Nephron (organoid): ENCODE measurements at regions not wholly inside any gene's neighbourhood (a gene's known extent, or its start where the extent isn't known, plus 50 kb on each side); places are given as distances from the start of the nearest gene placed in this dataset.

ENCODE experiments used
- H3K27ac Mint-ChIP-seq, 3 experiments: 2 replicates each; pipeline ENCODE4 v1.8.0; 2020; ENCODE audit warnings: mixed read lengths in 3 of 3, mild to moderate bottlenecking in 2 of 3, moderate library complexity in 1 of 3
- H3K27me3 Mint-ChIP-seq: 2 replicates; pipeline ENCODE4 v1.8.0; 2021; ENCODE audit warnings: low read depth, mild to moderate bottlenecking, moderate library complexity, mixed read lengths
- H3K36me3 Mint-ChIP-seq: 2 replicates; pipeline ENCODE4 v1.8.0; 2020; ENCODE audit warnings: low read depth, mixed read lengths
- H3K4me1 Mint-ChIP-seq: 2 replicates; pipeline ENCODE4 v1.8.0; 2020; ENCODE audit warnings: mixed read lengths
- H3K4me3 Mint-ChIP-seq, 3 experiments: 2 replicates each; pipeline ENCODE4 v1.8.0; 2020; ENCODE audit warnings: mild to moderate bottlenecking in 3 of 3, mixed read lengths in 3 of 3, moderate library complexity in 2 of 3
- H3K9me3 Mint-ChIP-seq: 2 replicates; pipeline ENCODE4 v1.8.0; 2020; ENCODE audit warnings: mixed read lengths
- TF ChIP-seq, protein P1 (sequence below), 3 experiments: fragments of 200-600 bp; sonication (generic); IDR thresholded peaks; one replicate each; pipeline ENCODE4 v1.5.0; 2021; ENCODE audit warnings: antibody characterized with exemption in 3 of 3; ENCODE audit not compliant: unreplicated experiment in 3 of 3

DNA sequence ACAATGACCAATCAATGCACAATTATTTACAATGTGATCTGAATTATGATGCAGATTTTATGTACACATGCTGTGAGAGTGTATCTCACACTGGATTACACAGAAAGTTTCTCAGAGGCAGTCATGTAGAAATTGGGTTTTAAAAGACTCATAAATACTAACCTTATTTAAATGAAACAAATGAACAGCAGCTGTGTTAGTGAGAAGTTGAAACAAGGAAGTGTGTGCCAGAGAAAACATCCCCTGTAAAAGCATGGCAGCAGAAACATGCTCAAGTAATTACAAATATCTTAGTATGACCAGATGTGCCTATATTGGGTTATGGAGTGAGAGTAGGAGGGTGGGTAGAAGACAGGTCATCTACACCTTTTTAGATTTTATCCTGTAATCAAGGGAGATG lies 723.7 kb downstream of the C12orf50 start:
- no peak overlapping the region for H3K4me3 Mint-ChIP-seq
- H3K27me3 Mint-ChIP-seq = no peaks in the 10 kb centered on the region
- TF ChIP-seq, protein P1, sequence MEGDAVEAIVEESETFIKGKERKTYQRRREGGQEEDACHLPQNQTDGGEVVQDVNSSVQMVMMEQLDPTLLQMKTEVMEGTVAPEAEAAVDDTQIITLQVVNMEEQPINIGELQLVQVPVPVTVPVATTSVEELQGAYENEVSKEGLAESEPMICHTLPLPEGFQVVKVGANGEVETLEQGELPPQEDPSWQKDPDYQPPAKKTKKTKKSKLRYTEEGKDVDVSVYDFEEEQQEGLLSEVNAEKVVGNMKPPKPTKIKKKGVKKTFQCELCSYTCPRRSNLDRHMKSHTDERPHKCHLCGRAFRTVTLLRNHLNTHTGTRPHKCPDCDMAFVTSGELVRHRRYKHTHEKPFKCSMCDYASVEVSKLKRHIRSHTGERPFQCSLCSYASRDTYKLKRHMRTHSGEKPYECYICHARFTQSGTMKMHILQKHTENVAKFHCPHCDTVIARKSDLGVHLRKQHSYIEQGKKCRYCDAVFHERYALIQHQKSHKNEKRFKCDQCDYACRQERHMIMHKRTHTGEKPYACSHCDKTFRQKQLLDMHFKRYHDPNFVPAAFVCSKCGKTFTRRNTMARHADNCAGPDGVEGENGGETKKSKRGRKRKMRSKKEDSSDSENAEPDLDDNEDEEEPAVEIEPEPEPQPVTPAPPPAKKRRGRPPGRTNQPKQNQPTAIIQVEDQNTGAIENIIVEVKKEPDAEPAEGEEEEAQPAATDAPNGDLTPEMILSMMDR (IDR thresholded peaks at IDR 0.05; ENCODE audit: unreplicated experiment in 3 of 3) = no peak
- H3K9me3 Mint-ChIP-seq = no peaks in the 10 kb centered on the region
- H3K36me3 Mint-ChIP-seq = no peaks in the 10 kb centered on the region
- H3K27ac Mint-ChIP-seq = peak overlapping the region in 2 of 3 experiments; percentile 6 to 45
- H3K4me1 Mint-ChIP-seq = peaks cover 6% of the 10 kb centered on the region

DNA sequence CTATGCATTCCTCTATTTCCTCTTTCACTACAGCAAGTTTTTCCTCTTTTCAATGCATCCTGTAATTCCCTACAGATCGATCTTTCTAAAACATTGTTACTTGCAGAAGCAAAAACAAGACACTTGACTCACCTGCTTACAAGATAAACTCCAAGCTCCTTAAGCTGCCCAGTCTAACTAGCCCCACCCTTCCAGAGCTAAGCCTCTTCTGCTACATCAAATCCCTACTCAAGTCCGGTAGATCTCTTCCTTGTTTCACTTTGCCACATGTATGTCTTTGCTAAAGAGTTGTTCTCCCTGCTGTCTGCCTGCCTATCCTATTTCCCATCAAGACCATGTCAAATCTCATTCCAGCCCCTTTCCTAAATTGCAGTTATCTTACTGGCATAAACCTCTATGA lies 724.8 kb downstream of the C12orf50 start:
- TF ChIP-seq, protein P1 (IDR thresholded peaks at IDR 0.05; ENCODE audit: unreplicated experiment in 3 of 3) = no peak
- H3K4me3 Mint-ChIP-seq = no peak overlapping the region
- H3K36me3 Mint-ChIP-seq = no peaks in the 10 kb centered on the region
- H3K4me1 Mint-ChIP-seq = peaks cover 10% of the 10 kb centered on the region
- no peaks in the 10 kb centered on the region for H3K9me3 Mint-ChIP-seq
- H3K27me3 Mint-ChIP-seq = no peaks in the 10 kb centered on the region
- no peak overlapping the region for H3K27ac Mint-ChIP-seq

DNA sequence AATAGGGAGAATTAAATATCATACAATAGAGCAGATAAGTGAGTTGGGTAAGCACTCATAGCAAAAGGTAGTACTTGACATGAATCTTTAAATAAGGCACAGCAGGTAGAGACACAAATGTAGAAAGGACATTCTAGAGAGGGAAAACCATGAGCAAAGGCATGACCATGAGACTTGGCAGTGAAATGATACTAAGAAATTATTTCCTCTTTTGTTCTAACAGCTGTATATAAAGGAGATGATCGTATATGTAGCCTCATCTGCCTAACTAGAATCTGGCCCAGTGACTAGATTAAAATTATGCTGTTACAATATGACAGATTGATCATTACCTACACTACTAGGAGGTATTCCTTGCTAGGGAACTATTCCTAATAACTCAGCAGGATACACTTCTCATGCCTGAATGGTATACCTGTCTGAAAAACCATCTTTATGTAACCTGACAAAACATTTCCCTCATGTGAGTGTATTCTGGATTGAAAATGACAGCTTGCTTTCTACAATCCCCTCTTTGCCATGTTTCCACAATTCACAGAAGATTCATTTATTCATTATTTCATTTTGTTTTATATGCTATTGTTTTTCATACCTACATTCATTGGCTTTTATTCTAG lies 725.7 kb downstream of the C12orf50 start:
- no peak overlapping the region for H3K4me3 Mint-ChIP-seq
- peaks cover 10% of the 10 kb centered on the region for H3K4me1 Mint-ChIP-seq
- no peaks in the 10 kb centered on the region for H3K27me3 Mint-ChIP-seq
- TF ChIP-seq, protein P1 (IDR thresholded peaks at IDR 0.05; ENCODE audit: unreplicated experiment in 3 of 3) = no peak
- H3K9me3 Mint-ChIP-seq = no peaks in the 10 kb centered on the region
- no peak overlapping the region for H3K27ac Mint-ChIP-seq
- no peaks in the 10 kb centered on the region for H3K36me3 Mint-ChIP-seq

DNA sequence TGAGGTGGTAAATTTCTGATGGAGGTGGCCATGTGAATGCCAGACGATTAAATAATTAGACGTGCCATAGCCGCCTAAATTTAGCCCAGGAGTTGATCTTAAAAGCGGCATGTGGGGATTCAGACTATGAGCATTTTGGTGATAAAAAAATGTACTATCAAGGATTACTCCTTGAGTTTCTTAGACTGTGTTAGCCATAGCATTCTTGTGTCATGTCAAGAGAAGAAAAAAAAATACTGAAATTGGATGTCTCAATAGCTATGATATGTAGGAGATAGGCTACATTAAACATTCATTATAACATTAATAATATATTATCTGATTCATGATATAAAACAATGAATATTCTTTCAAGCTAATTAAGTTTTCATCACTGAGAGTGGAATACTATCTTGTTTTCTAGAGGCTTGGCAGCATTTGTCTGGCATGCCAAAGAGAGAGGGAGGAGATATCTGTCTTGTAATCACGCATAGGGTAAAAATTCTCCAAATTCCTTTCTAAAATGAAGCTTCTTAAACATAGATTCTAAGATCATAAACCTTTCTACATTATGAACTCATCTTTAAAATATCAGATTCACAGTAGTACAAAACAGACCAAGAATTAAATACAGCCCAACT lies 727.0 kb downstream of the C12orf50 start:
- Mint-ChIP-seq H3K27ac (no peak overlapping the region), H3K4me3 (no peak overlapping the region), H3K4me1 (peaks cover 10% of the 10 kb centered on the region), H3K27me3 (no peaks in the 10 kb centered on the region), H3K9me3 (peaks cover 3% of the 10 kb centered on the region), H3K36me3 (no peaks in the 10 kb centered on the region)
- TF ChIP-seq, protein P1 (IDR thresholded peaks at IDR 0.05; ENCODE audit: unreplicated experiment in 3 of 3) = no peak

DNA sequence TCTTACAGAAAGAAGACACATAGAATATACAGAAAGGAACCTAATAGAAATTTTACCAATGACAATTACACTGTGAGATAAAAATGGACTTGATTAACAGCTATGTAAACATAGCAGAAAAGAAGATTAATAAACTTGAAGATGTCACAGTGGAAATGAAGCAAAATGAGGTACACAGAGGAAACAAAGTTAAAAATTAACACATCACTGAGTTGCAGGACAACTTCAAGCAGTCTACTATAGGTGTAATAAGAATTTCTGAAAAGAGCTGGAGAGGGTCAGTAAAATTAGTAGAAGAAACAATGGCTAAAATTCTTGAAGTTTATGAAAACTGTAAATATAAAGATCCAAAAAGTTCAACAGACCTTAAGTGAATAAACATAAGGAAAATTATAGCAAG lies 738.7 kb downstream of the C12orf50 start:
- Mint-ChIP-seq H3K27me3 (no peaks in the 10 kb centered on the region), H3K4me3 (no peak overlapping the region), H3K4me1 (no peaks in the 10 kb centered on the region), H3K9me3 (peaks cover 5% of the 10 kb centered on the region), H3K27ac (no peak overlapping the region), H3K36me3 (no peaks in the 10 kb centered on the region)
- TF ChIP-seq, protein P1 (IDR thresholded peaks at IDR 0.05; ENCODE audit: unreplicated experiment in 3 of 3) = no peak

DNA sequence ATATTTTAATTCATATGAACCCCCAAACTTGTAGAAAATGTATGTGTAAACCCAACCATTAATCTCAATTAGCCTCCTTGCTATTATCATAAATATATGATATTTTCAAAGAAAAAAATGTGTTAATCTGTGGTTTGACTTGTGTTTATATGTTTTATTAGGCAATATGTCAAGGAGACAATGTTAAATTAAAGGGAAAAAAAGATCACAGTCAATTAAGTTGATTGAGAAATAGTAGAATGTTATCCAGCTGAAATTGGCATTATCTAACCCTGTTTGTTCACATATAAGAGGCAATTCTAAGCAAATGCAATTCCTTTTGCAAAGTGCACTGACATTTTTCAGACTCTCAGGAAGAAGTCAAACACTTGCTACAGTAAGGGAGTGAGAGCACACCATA lies 745.3 kb downstream of the C12orf50 start:
- Mint-ChIP-seq H3K4me3 (no peak overlapping the region), H3K36me3 (no peaks in the 10 kb centered on the region), H3K4me1 (no peaks in the 10 kb centered on the region), H3K27ac (no peak overlapping the region), H3K9me3 (peaks cover 4% of the 10 kb centered on the region), H3K27me3 (no peaks in the 10 kb centered on the region)
- TF ChIP-seq, protein P1 (IDR thresholded peaks at IDR 0.05; ENCODE audit: unreplicated experiment in 3 of 3) = no peak
